ENCODE measurements at regions not wholly inside any gene's neighbourhood (a gene's known extent, or its start where the extent isn't known, plus 50 kb on each side); places are given as distances from the start of the nearest gene placed in this dataset.

DNA sequence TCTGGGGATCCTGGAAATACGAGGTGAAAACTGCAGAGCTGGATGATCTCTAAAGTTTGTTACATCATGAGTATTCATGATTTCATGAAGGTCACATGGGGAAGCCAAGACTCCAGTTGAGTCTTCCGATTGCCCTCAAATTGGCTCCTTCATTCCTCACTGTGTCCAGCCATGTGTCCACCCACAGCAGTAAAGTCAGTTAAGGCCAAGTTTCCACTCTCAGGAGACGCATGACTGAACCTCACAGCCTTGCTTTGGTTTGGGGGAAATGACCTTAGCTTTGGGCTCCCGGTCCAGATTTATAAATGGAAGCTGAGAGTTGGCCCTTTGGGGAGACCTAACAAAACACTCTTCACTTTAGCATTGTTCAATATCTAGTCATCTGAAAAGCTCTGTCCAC lies 289.7 kb upstream of the MCTP2 start:
- Histone ChIP-seq H4K20me1 (ENCODE audit: insufficient read depth) (no peaks in the 10 kb centered on the region; the same call in 1 of the 2 replicates), H3K79me2 (ENCODE audit: insufficient read depth, low read length) (no peaks in the 10 kb centered on the region), H3K4me3 (replicated peaks in 1 of 2; ENCODE audit: low read depth in 1 of 2, low read length in 2 of 2) (no peak overlapping the region), H3K9ac (ENCODE audit: low read length) (no peak overlapping the region), H3K27me3 (ENCODE audit: insufficient read depth, low read length) (no peaks in the 10 kb centered on the region), H3K9me2 (ENCODE audit: insufficient read depth) (no peaks in the 10 kb centered on the region), H3K27ac (ENCODE audit: low read depth, low read length) (no peak overlapping the region), H3K4me2 (ENCODE audit: low read length) (no peak overlapping the region), H2AFZ (ENCODE audit: low read depth, low read length, poor library complexity, severe bottlenecking) (no peak overlapping the region), H3K36me3 (ENCODE audit: control insufficient read depth in 1 of 2, insufficient read depth in 2 of 2, low read length in 2 of 2) (no peaks in the 10 kb centered on the region), H3K9me3 (ENCODE audit: control insufficient read depth in 1 of 2, insufficient read depth in 1 of 2, low read depth in 1 of 2, low read length in 2 of 2) (peaks cover 0 to 12% of the 10 kb centered on the region in 2 experiments; a peak in 1 of 4 replicates), H3K4me1 (ENCODE audit: control insufficient read depth in 1 of 2, insufficient read depth in 2 of 2, low read length in 2 of 2) (no peaks in the 10 kb centered on the region)
- ChIA-PET RAD21 (ENCODE audit: low non-redundant PET in 1 of 2, low total read pairs in 2 of 2, uncharacterized antibody in 2 of 2, unreplicated experiment in 2 of 2) (no interaction called here), POLR2A (no interaction called here), CTCF (no interaction called here)
- no peak for TF ChIP-seq SRF (IDR thresholded peaks at IDR 0.05; ENCODE audit: low read depth)
- TF ChIP-seq SP1 (IDR thresholded peaks at IDR 0.05; ENCODE audit: low read depth), result no peak
- TF ChIP-seq CBX3 (IDR thresholded peaks at IDR 0.05; ENCODE audit: low read depth), result no peak
- no peak for TF ChIP-seq TCF7L2 (IDR thresholded peaks at IDR 0.05; ENCODE audit: borderline replicate concordance, extremely low read depth, insufficient read depth, insufficient read length)
- no peak for DNase-seq (ENCODE audit: low read depth, low spot score)
- no TSS peak for BruUV-seq (replicated peaks)
- intact Hi-C loops (cut with micrococcal nuclease), result no loop called here
- no peak for ATAC-seq

DNA sequence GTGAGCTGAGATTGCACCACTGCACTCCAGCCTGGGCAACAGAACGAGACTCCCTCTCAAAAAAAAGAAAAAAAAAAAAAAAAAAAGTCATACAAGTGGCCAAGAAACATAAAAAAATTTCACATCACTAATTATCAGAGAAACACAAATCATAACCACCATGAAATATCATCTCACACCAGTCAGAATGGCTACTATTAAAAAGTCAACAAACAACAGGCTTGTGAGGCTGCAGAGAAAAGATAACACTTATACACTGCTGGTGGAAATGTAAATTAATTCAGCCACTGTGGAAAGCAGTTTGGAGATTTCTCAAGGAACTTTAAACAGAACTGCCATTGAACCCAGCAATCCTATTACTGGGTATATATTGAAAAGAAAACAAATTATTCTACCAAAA lies 291.1 kb upstream of the MCTP2 start:
- intact Hi-C loops (cut with micrococcal nuclease), result no loop called here

More for the DNA sequence above, 291.1 kb upstream of the MCTP2 start:
- TF ChIP-seq EZH2 (IDR thresholded peaks at IDR 0.05) (no peak), JUND (IDR thresholded peaks at IDR 0.05) (no peak)
- DNase-seq (ENCODE audit: low read depth, low spot score) (no peak), ATAC-seq (no peak)
- ChIA-PET RAD21 (ENCODE audit: low non-redundant PET in 1 of 2, low total read pairs in 2 of 2, uncharacterized antibody in 2 of 2, unreplicated experiment in 2 of 2) (no interaction called here), CTCF (no interaction called here), POLR2A (no interaction called here)
- no peak overlapping the region for H3K4me2 ChIP-seq (ENCODE audit: low read length)
- no peak overlapping the region for H3K4me3 ChIP-seq (replicated peaks in 1 of 2; ENCODE audit: low read depth in 1 of 2, low read length in 2 of 2)
- H3K27me3 ChIP-seq (ENCODE audit: insufficient read depth, low read length), result no peaks in the 10 kb centered on the region
- H3K79me2 ChIP-seq (ENCODE audit: insufficient read depth, low read length), result no peaks in the 10 kb centered on the region
- no TSS peak for BruUV-seq (replicated peaks)
- no peaks in the 10 kb centered on the region for H3K36me3 ChIP-seq (ENCODE audit: control insufficient read depth in 1 of 2, insufficient read depth in 2 of 2, low read length in 2 of 2)
- H3K4me1 ChIP-seq (ENCODE audit: control insufficient read depth in 1 of 2, insufficient read depth in 2 of 2, low read length in 2 of 2), result no peaks in the 10 kb centered on the region
- H3K27ac ChIP-seq (ENCODE audit: low read depth, low read length), result no peak overlapping the region
- no peak overlapping the region for H2AFZ ChIP-seq (ENCODE audit: low read depth, low read length, poor library complexity, severe bottlenecking)
- no peaks in the 10 kb centered on the region for H3K9me2 ChIP-seq (ENCODE audit: insufficient read depth)
- no peak overlapping the region for H3K9ac ChIP-seq (ENCODE audit: low read length)
- H4K20me1 ChIP-seq (ENCODE audit: insufficient read depth), result no peaks in the 10 kb centered on the region; the same call in 1 of the 2 replicates
- H3K9me3 ChIP-seq (ENCODE audit: control insufficient read depth in 1 of 2, insufficient read depth in 1 of 2, low read depth in 1 of 2, low read length in 2 of 2), result peaks cover 0 to 12% of the 10 kb centered on the region in 2 experiments; a peak in 1 of 4 replicates
